H1 (cell line): ENCODE measurements at regions not wholly inside any gene's neighbourhood (a gene's known extent, or its start where the extent isn't known, plus 50 kb on each side); places are given as distances from the start of the nearest gene placed in this dataset.
"Not testable (repeated sequence)": the region's sequence is repeated elsewhere in the genome, so short reads cannot be mapped to it uniquely, and the experiment has no call there.

Experiments used
- CTCF ChIA-PET: fragments of 300-600 bp; sonication (Branson Sonifier 250); formaldehyde crosslinking; loops from one replicate; lab custom pipeline; 2021; ENCODE audit not compliant: partially characterized antibody; lab: Charles Lee
- POLR2A ChIA-PET: fragments of 300-600 bp; sonication (Branson Sonifier 250); formaldehyde crosslinking; loops from one replicate; lab custom pipeline; 2021; ENCODE audit warnings: inconsistent platforms; ENCODE audit not compliant: partially characterized antibody; lab: Charles Lee
- DNase-seq, 2 experiments: peaks; one replicate each; pipeline versions ENCODE4 v3.0.0 to v3.0.0-alpha.2; 2010 to 2022; ENCODE audit warnings: low spot score in 2 of 2, low read depth in 1 of 2, mixed read lengths in 1 of 2
- FAIRE-seq: peaks from 2 replicates; lab custom pipeline; 2011; peaks lifted over from hg19 to GRCh38; lab: Jason Lieb, UNC
- H2AFZ ChIP-seq: 2 replicates; pipeline ENCODE4 v1.8.1; 2012; ENCODE audit warnings: low read length, inconsistent platforms
- H2AK5ac ChIP-seq: 2 replicates; pipeline ENCODE4 v1.6.1; 2013; ENCODE audit warnings: low read depth, low read length
- H2BK120ac ChIP-seq: replicated peaks from 2 replicates; pipeline ENCODE3; 2013; ENCODE audit warnings: low read depth, low read length, inconsistent platforms
- H2BK12ac ChIP-seq: 2 replicates; pipeline ENCODE4 v1.6.1; 2013; ENCODE audit warnings: low read depth, low read length
- H2BK15ac ChIP-seq: 2 replicates; pipeline ENCODE4 v1.6.1; 2013; ENCODE audit warnings: low read length
- H2BK20ac ChIP-seq: 2 replicates; pipeline ENCODE4 v1.6.1; 2013; ENCODE audit warnings: low read length
- H2BK5ac ChIP-seq: 2 replicates; pipeline ENCODE4 v1.6.1; 2013; ENCODE audit warnings: low read depth, low read length
- H3K14ac ChIP-seq: 2 replicates; pipeline ENCODE4 v1.6.1; 2013; ENCODE audit warnings: inconsistent platforms; ENCODE audit not compliant: insufficient read length
- H3K18ac ChIP-seq: 2 replicates; pipeline ENCODE4 v1.6.1; 2013; ENCODE audit warnings: low read length; ENCODE audit errors: extremely low read depth
- H3K23ac ChIP-seq: 2 replicates; pipeline ENCODE4 v1.6.1; 2013; ENCODE audit warnings: inconsistent platforms; ENCODE audit not compliant: insufficient read length
- H3K23me2 ChIP-seq: 2 replicates; pipeline ENCODE4 v1.6.1; 2013; ENCODE audit warnings: low read depth, low read length
- H3K27ac ChIP-seq: 2 replicates; pipeline ENCODE4 v1.6.1; 2011; ENCODE audit warnings: low read depth, low read length, inconsistent platforms
- H3K27me3 ChIP-seq, 4 experiments: replicated peaks in 1 of 4; 1 replicate in 1 of 4; 2 replicates in 3 of 4; pipeline versions ENCODE4 v1.6.1 to v1.8.1; 2011 to 2013; ENCODE audit warnings: low read length in 3 of 4, mild to moderate bottlenecking in 3 of 4, inconsistent platforms in 2 of 4, mixed read lengths in 2 of 4, moderate library complexity in 1 of 4; ENCODE audit not compliant: control insufficient read depth in 3 of 4, insufficient read depth in 3 of 4; ENCODE audit errors: extremely low read depth in 1 of 4
- H3K36me3 ChIP-seq, 4 experiments: 2 replicates each; pipeline versions ENCODE4 v1.6.1 to v1.8.1; 2011 to 2013; ENCODE audit warnings: mild to moderate bottlenecking in 4 of 4, low read length in 3 of 4, moderate library complexity in 2 of 4, control low read depth in 1 of 4, inconsistent platforms in 1 of 4; ENCODE audit not compliant: insufficient read depth in 4 of 4, control insufficient read depth in 2 of 4
- H3K4ac ChIP-seq: replicated peaks from 2 replicates; pipeline ENCODE3; 2013; ENCODE audit warnings: low read length, low read depth, mixed read lengths, inconsistent platforms; ENCODE audit not compliant: insufficient read length
- H3K4me1 ChIP-seq, 4 experiments: replicated peaks in 1 of 4; 1 replicate in 1 of 4; 2 replicates in 3 of 4; pipeline versions ENCODE4 v1.6.1 to v1.8.1; 2011 to 2013; ENCODE audit warnings: low read length in 3 of 4, inconsistent platforms in 2 of 4, mixed read lengths in 1 of 4; ENCODE audit not compliant: insufficient read depth in 4 of 4, control insufficient read depth in 3 of 4
- H3K4me2 ChIP-seq, 2 experiments: 2 replicates each; pipeline versions ENCODE4 v1.6.1 to v1.8.1; 2011 to 2013; ENCODE audit warnings: low read depth in 2 of 2, low read length in 2 of 2, control low read depth in 1 of 2, inconsistent platforms in 1 of 2, mild to moderate bottlenecking in 1 of 2; ENCODE audit not compliant: insufficient read depth in 1 of 2
- H3K4me3 ChIP-seq, 4 experiments: fragments of 200-600, 300-600 bp in 1 of 4; sonication (generic), shearing (Covaris generic), sonication (Bioruptor Twin) in 1 of 4; 2 replicates each; pipeline versions ENCODE4 v1.5.1 to v1.8.1; 2011 to 2016; ENCODE audit warnings: low read length in 4 of 4, low read depth in 3 of 4, control low read depth in 2 of 4, inconsistent platforms in 2 of 4, mild to moderate bottlenecking in 2 of 4, mixed read lengths in 1 of 4, moderate library complexity in 1 of 4; ENCODE audit not compliant: insufficient read depth in 2 of 4; ENCODE audit errors: extremely low read depth in 1 of 4
- H3K56ac ChIP-seq: replicated peaks from 2 replicates; pipeline ENCODE3; 2013; ENCODE audit warnings: low read depth, mild to moderate bottlenecking, mixed read lengths, low read length, inconsistent platforms; ENCODE audit not compliant: insufficient read length
- H3K79me1 ChIP-seq: 2 replicates; pipeline ENCODE4 v1.6.1; 2013; ENCODE audit warnings: low read depth, low read length, control low read depth
- H3K79me2 ChIP-seq, 2 experiments: 2 replicates each; pipeline versions ENCODE4 v1.6.1 to v1.8.1; 2012 to 2013; ENCODE audit warnings: low read length in 2 of 2, mild to moderate bottlenecking in 2 of 2, inconsistent platforms in 1 of 2; ENCODE audit not compliant: insufficient read depth in 2 of 2, control insufficient read depth in 1 of 2
- H3K9ac ChIP-seq, 4 experiments: replicated peaks in 1 of 4; 1 replicate in 1 of 4; 2 replicates in 3 of 4; pipeline versions ENCODE4 v1.6.1 to v1.8.1; 2011 to 2013; ENCODE audit warnings: low read depth in 3 of 4, low read length in 3 of 4, control low read depth in 2 of 4, mild to moderate bottlenecking in 2 of 4, moderate library complexity in 2 of 4, inconsistent platforms in 1 of 4; ENCODE audit errors: extremely low read depth in 1 of 4
- H3K9me3 ChIP-seq, 2 experiments: 2 replicates each; pipeline versions ENCODE4 v1.6.1 to v1.8.1; 2012 to 2013; ENCODE audit warnings: mild to moderate bottlenecking in 2 of 2, moderate library complexity in 2 of 2, control low read depth in 1 of 2, inconsistent platforms in 1 of 2, low read depth in 1 of 2, low read length in 1 of 2, mixed read lengths in 1 of 2; ENCODE audit not compliant: insufficient read depth in 2 of 2
- H4K20me1 ChIP-seq, 2 experiments: replicated peaks in 1 of 2; 2 replicates each; pipeline versions ENCODE3 to v1.8.1; 2011 to 2013; ENCODE audit warnings: inconsistent platforms in 2 of 2, low read length in 2 of 2, mild to moderate bottlenecking in 1 of 2; ENCODE audit not compliant: insufficient read depth in 2 of 2, control insufficient read depth in 1 of 2
- H4K5ac ChIP-seq: 2 replicates; pipeline ENCODE4 v1.6.1; 2013; ENCODE audit warnings: low read length, low read depth, mixed read lengths, inconsistent platforms; ENCODE audit not compliant: insufficient read length
- H4K8ac ChIP-seq: 2 replicates; pipeline ENCODE4 v1.8.0; 2013; ENCODE audit warnings: mild to moderate bottlenecking, moderate library complexity, low read length, inconsistent platforms; ENCODE audit not compliant: insufficient read depth; ENCODE audit errors: extremely low read depth
- H4K91ac ChIP-seq: replicated peaks from 2 replicates; pipeline ENCODE3; 2013; ENCODE audit warnings: low read length, mixed read lengths, inconsistent platforms; ENCODE audit not compliant: insufficient read length
- WGBS, 2 experiments: shearing (Covaris generic) in 1 of 2; methylation state at CpG; one replicate each; pipeline versions ENCODE4 v1.1.6 to v1.1.7; 2013 to 2015; ENCODE audit warnings: low lambda C conversion rate in 2 of 2, mixed read lengths in 2 of 2, inconsistent platforms in 1 of 2, low coverage in 1 of 2, missing lambda C conversion rate in 1 of 2; ENCODE audit not compliant: insufficient replicate concordance in 2 of 2, insufficient coverage in 1 of 2, insufficient read length in 1 of 2; ENCODE audit errors: extremely low coverage in 1 of 2, missing lambda C conversion rate in 1 of 2; 5-methylcytosine and 5-hydroxymethylcytosine counted together

DNA sequence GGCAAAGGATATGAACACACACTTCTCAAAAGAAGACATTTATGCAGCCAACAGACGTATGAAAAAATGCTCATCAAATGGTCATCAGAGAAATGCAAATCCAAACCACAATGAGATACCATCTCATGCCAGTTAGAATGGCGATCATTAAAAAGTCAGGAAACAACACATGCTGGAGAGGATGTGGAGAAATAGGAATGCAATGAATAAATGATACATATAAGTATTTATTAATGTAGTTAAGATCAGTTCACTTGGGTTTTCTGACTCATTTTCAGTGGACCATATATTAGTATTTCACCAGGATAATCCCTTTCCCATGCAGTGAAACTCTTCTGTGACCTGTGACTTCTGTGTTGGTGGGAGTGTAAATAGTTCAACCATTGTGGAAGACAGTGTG lies 110.1 kb downstream of the ATXN3L start:
- DNase-seq, H3K4me1 ChIP-seq, H3K27me3 ChIP-seq, FAIRE-seq, H3K23ac ChIP-seq, H3K56ac ChIP-seq, H3K4ac ChIP-seq, H4K5ac ChIP-seq, CTCF ChIA-PET, H4K8ac ChIP-seq, H3K27ac ChIP-seq, H3K79me1 ChIP-seq, H3K9ac ChIP-seq, H4K91ac ChIP-seq, H3K18ac ChIP-seq, H3K79me2 ChIP-seq, H2AK5ac ChIP-seq, H3K23me2 ChIP-seq, H3K14ac ChIP-seq, H2BK120ac ChIP-seq, H2BK5ac ChIP-seq, H2BK12ac ChIP-seq, H4K20me1 ChIP-seq, H3K36me3 ChIP-seq, H2AFZ ChIP-seq, H2BK20ac ChIP-seq, H3K4me3 ChIP-seq, H2BK15ac ChIP-seq, H3K4me2 ChIP-seq, H3K9me3 ChIP-seq: not testable (repeated sequence)
- 88% methylated on average over 2 of the region's 2 CpGs; no CpG with 5 or more reads in 1 of the 2 experiments for WGBS, 2 experiments
- POLR2A ChIA-PET: interaction anchor here (1.1 to 1.2 kb wide), 2 partner anchors 11 to 234 kb away, joined by 3 read pairs; no protein-coding TSS in a partner anchor
